ENCODE measurements at regions not wholly inside any gene's neighbourhood (a gene's known extent, or its start where the extent isn't known, plus 50 kb on each side); places are given as distances from the start of the nearest gene placed in this dataset.

- no peak for TF ChIP-seq EZH2 (IDR thresholded peaks at IDR 0.05; ENCODE audit: insufficient read depth, poor library complexity, severe bottlenecking)
- TF ChIP-seq EZH2phosphoT487 (IDR thresholded peaks at IDR 0.05; ENCODE audit: insufficient read depth, low read depth): no peak
Observed at GRCh38 chr12:63238892-63239291, 87.9 kb upstream of the AVPR1A start.
